ENCODE measurements at regions not wholly inside any gene's neighbourhood (a gene's known extent, or its start where the extent isn't known, plus 50 kb on each side); places are given as distances from the start of the nearest gene placed in this dataset.

GRCh38 chr18:73681912-73682311 is 465.7 kb downstream of the FBXO15 start:
- H3K79me2 ChIP-seq (replicated peaks; ENCODE audit: insufficient read depth), result no peaks in the 10 kb centered on the region
- no peaks in the 10 kb centered on the region for H3K36me3 ChIP-seq (ENCODE audit: insufficient read depth)

More at GRCh38 chr18:73681912-73682311, 465.7 kb downstream of the FBXO15 start:
- DNase-seq (ENCODE audit: low spot score) (no peak), ATAC-seq (no peak)
- Mint-ChIP-seq H3K27ac (no peak overlapping the region), H3K4me1 (no peaks in the 10 kb centered on the region), H3K9me3 (no peaks in the 10 kb centered on the region), H3K4me3 (no peak overlapping the region), H3K27me3 (ENCODE audit: insufficient read depth, low read depth, poor library complexity) (no peaks in the 10 kb centered on the region), H3K36me3 (ENCODE audit: low read depth) (no peaks in the 10 kb centered on the region)
- Histone ChIP-seq H4K20me1 (replicated peaks; ENCODE audit: insufficient read depth) (no peaks in the 10 kb centered on the region), H2AFZ (no peak overlapping the region), H3K9me2 (ENCODE audit: insufficient read depth) (no peaks in the 10 kb centered on the region), H3K4me1 (ENCODE audit: insufficient read depth) (no peaks in the 10 kb centered on the region), H3K27me3 (ENCODE audit: insufficient read depth) (no peaks in the 10 kb centered on the region), H3K4me3 (no peak overlapping the region), H3K4me2 (no peak overlapping the region), H3F3A (replicated peaks; ENCODE audit: low read depth) (no peaks in the 10 kb centered on the region), H3K27ac (ENCODE audit: low read depth) (no peak overlapping the region)
- TF ChIP-seq ETS1 (IDR thresholded peaks at IDR 0.05), result no peak
- no peak for TF ChIP-seq EZH2phosphoT487 (IDR thresholded peaks at IDR 0.05; ENCODE audit: unreplicated experiment)
- no peak for TF ChIP-seq JUNB (IDR thresholded peaks at IDR 0.05; ENCODE audit: unreplicated experiment)
- no peak for TF ChIP-seq ZNF331 (CRISPR knock-in tag; IDR thresholded peaks at IDR 0.05; ENCODE audit: low read depth)
- TF ChIP-seq ZNF462 (CRISPR knock-in tag; IDR thresholded peaks at IDR 0.05), result no peak
- TF ChIP-seq NANOG (IDR thresholded peaks at IDR 0.05; ENCODE audit: borderline replicate concordance), result no peak
- TF ChIP-seq POLR2AphosphoS5 (IDR thresholded peaks at IDR 0.05; ENCODE audit: low read depth), result no peak
- no peak for TF ChIP-seq STAT1 (IDR thresholded peaks at IDR 0.05; ENCODE audit: unreplicated experiment)
- no peak for TF ChIP-seq REST (IDR thresholded peaks at IDR 0.05; ENCODE audit: unreplicated experiment)
- no peak for TF ChIP-seq CTCF (conservative IDR thresholded peaks at IDR 0.05; ENCODE audit: low read depth in 2 of 2)
- no peak for TF ChIP-seq EZH2 (IDR thresholded peaks at IDR 0.05; ENCODE audit: low read depth, unreplicated experiment)
- no peak for TF ChIP-seq ZNF114 (CRISPR knock-in tag; IDR thresholded peaks at IDR 0.05)
- TF ChIP-seq CREB1 (CRISPR knock-in tag; IDR thresholded peaks at IDR 0.05; ENCODE audit: low read depth), result no peak

Measured in GM23338 (cell line).